Lower lobe of right lung (tissue), 2 donors: ENCODE measurements at regions not wholly inside any gene's neighbourhood (a gene's known extent, or its start where the extent isn't known, plus 50 kb on each side); places are given as distances from the start of the nearest gene placed in this dataset.

Source experiments
- ATAC-seq, 2 donors: fragments of 200-7000 bp; cut with Tn5 transposase; one replicate each; pipeline ENCODE4 v1.9.1; 2020 to 2022; ENCODE audit warnings: mild to moderate bottlenecking in 2 of 2, moderate library complexity in 2 of 2
- DNase-seq: peaks from one replicate; pipeline ENCODE4 v3.0.0-alpha.2; 2020
- H3K27ac ChIP-seq: fragments of 200-600 bp; one replicate; pipeline ENCODE4 v1.8.0; 2022
- H3K27me3 ChIP-seq: fragments of 200-600 bp; one replicate; pipeline ENCODE4 v1.8.0; 2022; ENCODE audit warnings: low read depth
- H3K36me3 ChIP-seq: fragments of 200-600 bp; one replicate; pipeline ENCODE4 v1.8.0; 2022; ENCODE audit warnings: mild to moderate bottlenecking
- H3K4me1 ChIP-seq: fragments of 200-600 bp; one replicate; pipeline ENCODE4 v1.8.0; 2022
- H3K4me3 ChIP-seq: fragments of 200-600 bp; one replicate; pipeline ENCODE4 v1.8.0; 2022; ENCODE audit warnings: mild to moderate bottlenecking
- H3K9me3 ChIP-seq: fragments of 200-600 bp; one replicate; pipeline ENCODE4 v1.8.0; 2022
- CTCF ChIP-seq: fragments of 200-600 bp; IDR thresholded peaks from one replicate; pipeline ENCODE4 v1.8.0; 2022; ENCODE audit warnings: antibody characterized with exemption, mild to moderate bottlenecking
- intact Hi-C: fragments of 100-400 bp; cut with DNase I; formaldehyde crosslinking; loops from one replicate; pipeline ENCODE4 v1.11.0; 2022
- donor health status: DM: no; HTN: yes; CAD: no; lungs with severe emphysema.

- intact Hi-C loops: no loop called here
- H3K9me3 ChIP-seq: no peaks in the 10 kb centered on the region
- H3K36me3 ChIP-seq: no peaks in the 10 kb centered on the region
- no peak for ATAC-seq
- peaks cover 18% of the 10 kb centered on the region for H3K4me1 ChIP-seq
- H3K27ac ChIP-seq: no peak overlapping the region
- no peak overlapping the region for H3K4me3 ChIP-seq
- DNase-seq: no peak
- no peaks in the 10 kb centered on the region for H3K27me3 ChIP-seq
- no peak for TF ChIP-seq CTCF
Observed at GRCh38 chr13:40275155-40275554, 391.3 kb downstream of the FOXO1 start.

GRCh38 chr13:40275636-40276035, 390.8 kb downstream of the FOXO1 start:
- Histone ChIP-seq H3K27ac (no peak overlapping the region), H3K36me3 (no peaks in the 10 kb centered on the region), H3K4me1 (peaks cover 18% of the 10 kb centered on the region), H3K9me3 (no peaks in the 10 kb centered on the region), H3K4me3 (no peak overlapping the region), H3K27me3 (no peaks in the 10 kb centered on the region)
- intact Hi-C loops: no loop called here
- DNase-seq (no peak), ATAC-seq (no peak)
- TF ChIP-seq CTCF: no peak

DNA sequence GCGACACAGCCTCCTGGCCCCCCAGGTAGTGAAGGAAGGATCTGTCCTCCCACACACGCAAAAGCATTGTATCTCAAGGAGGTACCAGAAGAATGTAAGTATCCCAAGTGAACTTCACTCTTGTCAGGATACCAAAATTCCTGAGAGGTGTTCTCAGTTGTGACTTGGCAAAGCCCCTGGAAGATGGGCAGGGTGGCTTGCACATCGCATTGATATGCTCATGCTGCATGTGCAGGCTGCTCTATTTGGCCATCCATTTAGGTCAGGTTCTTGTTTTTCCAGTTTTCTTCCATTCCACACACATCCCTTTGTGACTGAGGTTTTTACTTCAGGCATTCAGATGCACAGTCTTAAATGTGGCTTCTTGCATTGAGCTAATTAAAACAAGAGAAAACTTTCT, 382.8 kb downstream of the FOXO1 start:
- DNase-seq (no peak), ATAC-seq (no peak)
- Histone ChIP-seq H3K27ac (no peak overlapping the region), H3K9me3 (no peaks in the 10 kb centered on the region), H3K4me1 (no peaks in the 10 kb centered on the region), H3K27me3 (no peaks in the 10 kb centered on the region), H3K4me3 (no peak overlapping the region), H3K36me3 (no peaks in the 10 kb centered on the region)
- no peak for TF ChIP-seq CTCF
- intact Hi-C loops: no loop called here

- Histone ChIP-seq H3K9me3 (no peaks in the 10 kb centered on the region), H3K4me3 (no peak overlapping the region), H3K27me3 (no peaks in the 10 kb centered on the region), H3K4me1 (no peaks in the 10 kb centered on the region), H3K27ac (no peak overlapping the region), H3K36me3 (no peaks in the 10 kb centered on the region)
- DNase-seq: no peak
- intact Hi-C loops: no loop called here
- no peak for ATAC-seq
- no peak for TF ChIP-seq CTCF
Observed at GRCh38 chr13:40285634-40286033, 380.8 kb downstream of the FOXO1 start.

DNA sequence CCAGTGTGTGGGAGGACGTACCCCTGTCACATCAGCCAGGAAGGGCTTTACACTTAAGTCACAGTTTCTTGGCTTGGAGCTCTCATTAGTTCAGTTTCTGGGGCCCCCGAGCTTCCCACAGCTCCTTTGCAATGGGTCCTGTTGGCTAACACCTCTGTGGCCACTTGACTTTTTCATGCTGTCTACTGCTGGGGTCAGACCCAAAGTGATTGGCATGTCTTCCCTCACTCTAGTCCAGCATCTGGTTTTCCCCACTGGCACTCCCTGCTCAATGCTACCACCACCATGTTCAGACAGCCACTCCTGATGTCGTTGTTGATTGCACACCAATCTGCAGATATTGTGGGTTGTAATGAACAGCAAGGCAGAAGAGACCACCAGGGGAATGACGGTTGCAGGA, 379.0 kb downstream of the FOXO1 start:
- no peaks in the 10 kb centered on the region for H3K9me3 ChIP-seq
- intact Hi-C loops: no loop called here
- TF ChIP-seq CTCF: no peak
- ATAC-seq (no peak), DNase-seq (no peak)
- H3K36me3 ChIP-seq: no peaks in the 10 kb centered on the region
- no peak overlapping the region for H3K27ac ChIP-seq
- H3K4me3 ChIP-seq: no peak overlapping the region
- H3K4me1 ChIP-seq: no peaks in the 10 kb centered on the region
- no peaks in the 10 kb centered on the region for H3K27me3 ChIP-seq

DNA sequence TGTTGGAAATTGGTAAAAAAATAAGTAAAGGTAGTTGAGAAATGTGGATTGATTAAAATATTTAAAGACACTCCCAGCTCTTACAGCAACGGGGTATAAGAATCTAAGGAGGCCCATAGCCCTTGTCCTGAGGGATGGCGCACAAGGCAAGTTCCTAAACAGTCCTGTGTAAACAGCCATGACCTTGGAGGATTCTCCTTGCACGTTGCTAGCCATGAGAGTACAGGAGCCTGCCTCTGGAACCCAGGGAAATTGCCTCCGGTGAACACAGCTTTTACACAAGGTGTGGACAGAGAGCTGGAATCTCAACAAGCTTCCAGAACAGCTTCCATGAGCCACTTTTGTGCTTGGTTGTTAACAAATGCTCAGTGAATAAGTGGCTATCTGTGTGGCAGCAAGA, 378.2 kb downstream of the FOXO1 start:
- ATAC-seq (no peak), DNase-seq (no peak)
- Histone ChIP-seq H3K27me3 (no peaks in the 10 kb centered on the region), H3K4me1 (no peaks in the 10 kb centered on the region), H3K36me3 (no peaks in the 10 kb centered on the region), H3K9me3 (no peaks in the 10 kb centered on the region), H3K27ac (no peak overlapping the region), H3K4me3 (no peak overlapping the region)
- no peak for TF ChIP-seq CTCF
- intact Hi-C loops: no loop called here
